Stomach (tissue), 4 donors: ENCODE measurements at regions not wholly inside any gene's neighbourhood (a gene's known extent, or its start where the extent isn't known, plus 50 kb on each side); places are given as distances from the start of the nearest gene placed in this dataset.

Source experiments
- CTCF ChIP-seq, 7 experiments: fragments of 450-650 bp in 4 of 7; fragments of 200-600 bp in 3 of 7; sonication (generic) in 3 of 7; IDR thresholded peaks; one replicate each; pipeline ENCODE4 v1.5.1; 2016 to 2019; ENCODE audit warnings: antibody characterized with exemption in 7 of 7, control low read depth in 2 of 7, mild to moderate bottlenecking in 1 of 7
- EP300 ChIP-seq: sonication (generic); formaldehyde crosslinking; IDR thresholded peaks from one replicate; pipeline ENCODE4 v1.6.1; 2017; ENCODE audit warnings: antibody characterized with exemption
- POLR2A ChIP-seq, 4 donors: fragments of 450-650 bp; IDR thresholded peaks; one replicate each; pipeline ENCODE4 v1.6.1; 2016; ENCODE audit warnings: antibody characterized with exemption in 4 of 4, control low read depth in 2 of 4, mild to moderate bottlenecking in 1 of 4, moderate library complexity in 1 of 4
- POLR2AphosphoS5 ChIP-seq, 3 donors: sonication (generic); formaldehyde crosslinking; IDR thresholded peaks; one replicate each; pipeline ENCODE4 v1.6.1; 2016; ENCODE audit warnings: antibody characterized with exemption in 3 of 3

GRCh38 chr22:22731374-22731676 is 86.9 kb downstream of the GGTLC2 start:
- TF ChIP-seq POLR2A (IDR thresholded peaks at IDR 0.05) = no peak
- no peak for TF ChIP-seq CTCF (IDR thresholded peaks at IDR 0.05)
- TF ChIP-seq EP300 = no peak
- no peak for TF ChIP-seq POLR2AphosphoS5 (IDR thresholded peaks at IDR 0.05)
